ENCODE measurements at regions not wholly inside any gene's neighbourhood (a gene's known extent, or its start where the extent isn't known, plus 50 kb on each side); places are given as distances from the start of the nearest gene placed in this dataset.

GRCh38 chr16:52647588-52647987 is 100.6 kb upstream of the TOX3 start:
- no peak overlapping the region for H3K9ac ChIP-seq (ENCODE audit: insufficient read depth in 1 of 2, low read depth in 2 of 2, low read length in 2 of 2)
- H3K4me3 ChIP-seq: no peak overlapping the region
- intact Hi-C loops (cut with micrococcal nuclease): no loop called here
- ATAC-seq (no peak), DNase-seq (ENCODE audit: extremely low read depth in 1 of 4, low spot score in 3 of 4) (no peak), FAIRE-seq (no peak)
- no peaks in the 10 kb centered on the region for H3K4me1 ChIP-seq (replicated peaks in 1 of 2; ENCODE audit: control insufficient read depth in 2 of 2, insufficient read depth in 2 of 2, low read length in 2 of 2)
- ChIA-PET POLR2A (no interaction called here), CTCF (ENCODE audit: low intra/inter-chr PET ratio) (no interaction called here)
- WGBS (ENCODE audit: insufficient coverage, low coverage, missing lambda C conversion rate): 0% methylated on average over 2 of the region's 2 CpGs
- no peaks in the 10 kb centered on the region for H3K36me3 ChIP-seq (ENCODE audit: control insufficient read depth, insufficient read depth, low read length)
- in situ Hi-C loops (cut with MboI): no loop called here
- no peaks in the 10 kb centered on the region for H3K9me1 ChIP-seq (ENCODE audit: control insufficient read depth, insufficient read depth, low read length)
- H3K27ac ChIP-seq (ENCODE audit: extremely low read depth, low read depth, low read length): no peak overlapping the region
- TF ChIP-seq ZNF12 (CRISPR knock-in tag; IDR thresholded peaks at IDR 0.05): no peak
- no peak for TF ChIP-seq ZNF764 (CRISPR knock-in tag; IDR thresholded peaks at IDR 0.05; ENCODE audit: low read depth)
- TF ChIP-seq PCBP1 (IDR thresholded peaks at IDR 0.05; ENCODE audit: low read depth, low read length, poor library complexity, severe bottlenecking): no peak
- no peak for TF ChIP-seq HMG20A (CRISPR knock-in tag; conservative IDR thresholded peaks at IDR 0.05)
- TF ChIP-seq ZNF277 (CRISPR knock-in tag; IDR thresholded peaks at IDR 0.05; ENCODE audit: borderline replicate concordance): no peak
- no peak overlapping the region for H2AFZ ChIP-seq (ENCODE audit: low read depth, low read length)
- no peaks in the 10 kb centered on the region for H4K20me1 ChIP-seq (replicated peaks; ENCODE audit: control insufficient read depth, insufficient read depth, low read length)
- no peaks in the 10 kb centered on the region for H3K27me3 ChIP-seq (ENCODE audit: control insufficient read depth in 2 of 2, insufficient read depth in 2 of 2, low read length in 2 of 2)
- BruUV-seq (replicated peaks): no TSS peak
- H3K79me2 ChIP-seq (ENCODE audit: control insufficient read depth, insufficient read depth, low read length): no peaks in the 10 kb centered on the region
- peaks cover 4% of the 10 kb centered on the region; the same call in 1 of the 2 replicates for H3K9me3 ChIP-seq (replicated peaks; ENCODE audit: control insufficient read depth, insufficient read depth, low read depth, low read length)
- H3K4me2 ChIP-seq (ENCODE audit: insufficient read depth, low read length): no peak overlapping the region

GRCh38 chr16:52643006-52643405 is 96.1 kb upstream of the TOX3 start:
- DNase-seq (ENCODE audit: extremely low read depth in 1 of 4, low spot score in 3 of 4) (no peak), ATAC-seq (no peak), FAIRE-seq (no peak)
- 0% methylated on average over 3 of the region's 3 CpGs for WGBS (ENCODE audit: insufficient coverage, low coverage, missing lambda C conversion rate)
- in situ Hi-C loops (cut with MboI) (no loop called here), intact Hi-C loops (cut with micrococcal nuclease) (no loop called here)
- Histone ChIP-seq H3K27me3 (ENCODE audit: control insufficient read depth in 2 of 2, insufficient read depth in 2 of 2, low read length in 2 of 2) (no peaks in the 10 kb centered on the region), H3K9me3 (replicated peaks; ENCODE audit: control insufficient read depth, insufficient read depth, low read depth, low read length) (no peaks in the 10 kb centered on the region), H3K4me3 (no peak overlapping the region), H3K4me1 (replicated peaks in 1 of 2; ENCODE audit: control insufficient read depth in 2 of 2, insufficient read depth in 2 of 2, low read length in 2 of 2) (no peaks in the 10 kb centered on the region), H2AFZ (ENCODE audit: low read depth, low read length) (no peak overlapping the region), H3K36me3 (ENCODE audit: control insufficient read depth, insufficient read depth, low read length) (no peaks in the 10 kb centered on the region), H3K79me2 (ENCODE audit: control insufficient read depth, insufficient read depth, low read length) (no peaks in the 10 kb centered on the region), H3K4me2 (ENCODE audit: insufficient read depth, low read length) (no peak overlapping the region), H4K20me1 (replicated peaks; ENCODE audit: control insufficient read depth, insufficient read depth, low read length) (no peaks in the 10 kb centered on the region), H3K9ac (ENCODE audit: insufficient read depth in 1 of 2, low read depth in 2 of 2, low read length in 2 of 2) (no peak overlapping the region), H3K27ac (ENCODE audit: extremely low read depth, low read depth, low read length) (no peak overlapping the region), H3K9me1 (ENCODE audit: control insufficient read depth, insufficient read depth, low read length) (no peaks in the 10 kb centered on the region)
- ChIA-PET POLR2A (no interaction called here), CTCF (ENCODE audit: low intra/inter-chr PET ratio) (no interaction called here)
- TF ChIP-seq CEBPZ (IDR thresholded peaks at IDR 0.05; ENCODE audit: borderline replicate concordance, low read depth, low read length) (no peak), ZNF644 (tag; IDR thresholded peaks at IDR 0.05; ENCODE audit: low read depth) (no peak), MYNN (IDR thresholded peaks at IDR 0.05) (no peak), MYNN (CRISPR knock-in tag; IDR thresholded peaks at IDR 0.05) (no peak), RNF2 (IDR thresholded peaks at IDR 0.05) (no peak)
- no TSS peak for BruUV-seq (replicated peaks)
